Occipital lobe (tissue), 1 donor: ENCODE measurements at regions not wholly inside any gene's neighbourhood (a gene's known extent, or its start where the extent isn't known, plus 50 kb on each side); places are given as distances from the start of the nearest gene placed in this dataset.
"Not testable (repeated sequence)": the region's sequence is repeated elsewhere in the genome, so short reads cannot be mapped to it uniquely, and the experiment has no call there.

ENCODE experiments used
- DNase-seq: peaks from one replicate; lab custom pipeline; 2025; lab: John Stamatoyannopoulos, UW

DNA sequence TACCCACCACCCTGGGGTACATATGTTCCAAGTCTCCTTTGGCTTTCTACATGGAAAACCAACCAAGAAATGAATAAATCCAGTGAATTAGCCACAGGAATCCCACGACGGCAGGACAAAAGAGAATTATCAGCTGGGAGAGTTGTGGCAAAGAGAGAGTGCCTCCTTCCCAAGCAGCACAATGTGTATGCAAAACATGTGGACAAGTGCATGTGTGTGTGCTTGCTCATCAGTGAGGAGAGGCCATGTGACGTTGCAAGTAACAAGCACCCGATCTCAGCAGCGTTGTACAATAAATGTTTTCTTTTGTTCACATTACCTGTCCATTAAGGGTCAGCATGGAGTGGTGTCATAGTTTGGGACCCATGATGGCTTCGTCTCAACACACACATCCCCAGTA is 50.0 kb upstream of the EMX2 start:
- no peak for DNase-seq

DNA sequence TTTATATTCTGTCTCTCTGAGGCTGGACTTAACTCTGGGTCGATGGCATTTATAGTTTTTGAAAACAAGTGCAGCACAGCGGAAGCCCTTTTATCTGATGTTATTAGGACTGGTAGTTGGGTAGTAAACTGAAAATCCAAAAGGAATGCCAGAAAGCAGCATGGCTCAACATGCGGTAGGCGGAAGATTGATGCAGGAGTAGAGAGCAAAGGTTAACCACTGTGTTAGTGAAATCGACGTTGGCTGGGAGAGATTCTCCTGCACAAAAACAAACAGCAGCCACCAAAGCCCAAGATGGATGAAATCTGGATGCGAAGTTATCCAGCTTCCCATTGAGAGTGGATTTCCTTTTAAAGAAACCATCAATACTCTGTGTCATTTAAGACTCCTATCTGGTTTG is 54.5 kb upstream of the EMX2 start:
- DNase-seq, result no peak

DNA sequence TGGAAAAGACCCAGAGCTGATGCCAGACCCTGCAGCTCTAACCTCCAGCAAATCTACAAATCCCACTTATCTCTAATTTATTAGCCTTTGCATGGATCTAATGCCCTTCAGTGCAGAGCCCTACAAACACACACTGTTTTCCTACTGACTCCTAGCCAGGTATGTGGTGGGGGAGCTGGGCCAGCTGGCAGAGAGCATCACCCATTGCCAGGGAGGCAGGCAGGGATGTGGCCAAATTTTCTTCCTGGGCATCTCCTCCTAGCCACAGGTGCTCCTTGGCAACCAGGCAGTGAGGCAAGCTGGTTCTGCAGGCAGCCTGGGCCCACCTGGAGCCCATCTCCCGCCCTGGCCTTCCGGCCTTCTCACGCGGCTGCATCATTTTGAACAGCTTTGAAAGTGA is 55.9 kb upstream of the EMX2 start:
- DNase-seq, result no peak

DNA sequence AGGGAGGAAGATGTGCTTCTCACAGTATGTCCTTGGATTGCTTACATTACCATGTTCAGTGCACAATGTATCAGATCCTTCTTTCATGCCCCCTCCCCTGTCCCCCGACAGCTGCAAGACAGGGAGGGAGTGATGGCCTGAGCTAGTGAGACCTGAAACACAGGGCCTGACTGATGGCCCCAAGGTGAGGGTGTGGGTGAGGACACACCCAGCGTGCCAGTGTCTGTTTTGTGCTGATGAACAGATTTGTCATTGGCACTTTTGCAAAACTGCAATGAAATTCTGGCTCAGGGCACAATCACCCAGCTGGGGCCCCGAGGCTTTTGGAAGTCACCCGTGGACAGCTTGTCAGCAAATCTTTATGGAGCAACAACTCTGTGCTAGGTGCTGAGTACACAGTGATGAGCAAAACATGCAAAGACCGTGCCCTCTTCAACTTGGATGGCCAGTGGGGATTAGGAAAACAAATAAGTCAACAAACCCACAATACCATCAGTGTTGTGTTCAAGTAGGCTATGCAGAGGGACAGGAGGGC is 59.4 kb upstream of the EMX2 start:
- DNase-seq, result no peak

DNA sequence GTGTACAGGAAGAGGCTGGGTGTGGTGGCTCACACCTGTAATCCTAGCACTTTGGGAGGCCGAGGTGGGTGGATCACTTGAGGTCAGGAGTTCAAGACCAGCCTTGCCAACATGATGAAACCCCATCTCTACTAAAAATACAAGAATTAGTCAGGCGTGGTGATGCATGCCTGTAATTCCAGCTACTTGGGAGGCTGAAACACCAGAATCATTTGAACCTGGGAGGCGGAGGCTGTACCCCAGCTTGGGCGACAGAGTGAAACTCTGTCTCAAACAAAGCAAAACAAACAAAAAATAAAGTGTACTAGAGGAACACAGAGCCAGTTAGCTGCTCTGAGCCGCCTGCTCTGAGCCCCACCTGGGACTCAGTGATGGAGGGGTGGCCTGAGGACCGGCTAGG is 61.5 kb upstream of the EMX2 start:
- not testable (repeated sequence) for DNase-seq

DNA sequence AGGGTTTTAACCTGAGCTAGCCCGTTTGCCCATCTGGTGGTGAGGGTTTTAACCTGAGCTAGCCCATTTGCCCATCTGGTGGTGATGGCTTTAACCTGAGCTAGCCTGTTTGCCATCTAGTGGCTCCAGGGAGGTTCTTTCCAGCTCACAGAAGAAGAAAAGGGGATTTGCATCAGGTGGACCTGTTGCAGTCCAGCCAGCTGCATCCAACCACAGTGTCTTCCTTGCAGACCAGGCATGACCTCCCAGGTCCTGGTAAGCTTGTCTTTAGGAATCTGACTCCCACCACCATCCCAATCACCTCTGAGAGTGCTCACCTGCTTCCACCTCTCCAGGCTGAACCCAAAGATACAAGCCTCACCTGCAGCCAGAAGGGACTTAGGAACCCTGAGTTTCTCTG is 62.4 kb upstream of the EMX2 start:
- DNase-seq, result no peak

DNA sequence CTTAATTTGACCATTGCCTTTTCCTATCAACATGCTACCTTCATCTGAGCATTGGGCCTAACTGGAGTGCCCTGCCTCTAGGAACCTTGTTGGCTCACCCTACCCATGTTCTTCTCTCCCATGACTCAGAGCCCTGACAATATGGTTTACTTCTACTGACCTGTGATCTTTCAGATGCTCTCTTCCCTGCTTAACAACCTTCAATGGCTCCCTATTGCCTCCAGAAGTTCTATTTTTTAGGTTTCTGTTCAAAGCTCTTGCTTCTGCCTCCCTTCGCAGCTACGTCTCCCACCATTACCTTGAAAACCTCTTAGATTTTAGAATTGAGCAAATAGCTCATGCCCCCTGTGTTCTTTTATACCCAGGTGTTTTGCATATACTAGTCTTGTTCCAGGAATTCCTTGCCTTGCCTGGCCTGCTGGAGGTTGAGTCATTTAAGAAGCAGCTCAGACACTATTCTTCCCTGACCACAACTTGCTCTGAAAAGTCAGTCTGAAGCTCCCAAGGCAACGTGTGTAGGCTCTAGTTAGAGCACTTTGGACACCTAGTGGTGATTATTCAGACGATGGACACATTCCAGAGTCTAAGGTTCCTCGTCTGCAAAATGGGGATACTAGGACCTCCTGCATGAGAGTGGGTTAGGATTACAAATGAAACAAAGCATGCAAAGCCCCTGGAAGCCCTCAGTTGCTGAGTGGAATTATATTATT is 64.4 kb upstream of the EMX2 start:
- DNase-seq, result no peak

DNA sequence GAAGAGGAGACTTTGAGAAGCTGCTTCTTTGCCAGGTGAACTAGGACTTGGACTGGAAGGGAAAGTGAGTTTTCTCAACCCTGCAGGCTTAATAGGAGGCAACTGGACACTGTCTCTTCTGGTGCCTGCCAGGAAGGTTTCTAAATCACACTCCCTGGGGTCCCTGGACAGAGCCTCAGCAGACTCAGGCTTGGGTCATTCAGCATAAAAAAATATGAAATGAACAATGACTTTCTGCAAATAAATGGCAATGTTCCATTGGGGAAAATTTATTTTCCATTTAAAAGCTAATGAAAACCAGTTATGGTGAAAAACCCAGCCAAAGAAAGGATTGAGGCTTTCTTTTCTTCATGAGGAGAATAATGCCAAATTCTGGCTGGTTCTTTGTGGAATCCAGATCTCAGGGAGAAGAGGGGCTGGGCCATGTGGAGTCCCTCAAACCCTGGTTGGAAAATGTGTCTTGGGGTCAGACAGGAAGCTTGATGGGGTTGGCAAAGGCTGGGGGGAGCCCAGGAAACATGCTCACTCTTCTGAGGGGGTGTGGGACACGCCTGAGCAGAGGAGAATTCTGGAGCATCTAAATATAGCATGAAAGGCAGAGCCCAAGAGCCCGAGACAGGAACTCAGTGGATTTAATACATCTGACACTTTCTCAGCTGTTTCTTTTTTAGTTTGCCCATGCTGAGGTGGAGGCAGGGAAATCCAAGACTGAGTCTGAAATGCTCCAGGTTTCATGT is 65.2 kb upstream of the EMX2 start:
- no peak for DNase-seq

DNA sequence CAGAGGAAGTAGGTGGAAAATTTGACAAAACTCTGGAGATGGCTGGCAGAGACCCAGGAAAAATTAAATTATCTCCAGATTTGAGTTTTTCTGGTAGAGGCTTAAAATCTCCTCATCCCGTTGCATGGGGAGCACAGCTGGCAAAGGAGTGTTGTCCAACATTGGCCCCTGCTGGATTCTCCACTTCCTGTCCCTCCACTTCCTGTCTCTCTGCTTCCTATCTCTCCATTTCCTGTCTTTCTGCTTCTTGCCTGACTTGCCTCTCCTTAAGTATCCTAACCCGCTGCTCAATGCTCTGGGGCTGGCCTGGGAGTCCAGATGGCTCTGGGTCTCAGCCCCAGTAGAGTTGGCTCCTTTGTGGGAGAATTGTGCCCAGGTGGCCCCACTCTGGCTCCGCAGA is 65.8 kb upstream of the EMX2 start:
- DNase-seq, result no peak

DNA sequence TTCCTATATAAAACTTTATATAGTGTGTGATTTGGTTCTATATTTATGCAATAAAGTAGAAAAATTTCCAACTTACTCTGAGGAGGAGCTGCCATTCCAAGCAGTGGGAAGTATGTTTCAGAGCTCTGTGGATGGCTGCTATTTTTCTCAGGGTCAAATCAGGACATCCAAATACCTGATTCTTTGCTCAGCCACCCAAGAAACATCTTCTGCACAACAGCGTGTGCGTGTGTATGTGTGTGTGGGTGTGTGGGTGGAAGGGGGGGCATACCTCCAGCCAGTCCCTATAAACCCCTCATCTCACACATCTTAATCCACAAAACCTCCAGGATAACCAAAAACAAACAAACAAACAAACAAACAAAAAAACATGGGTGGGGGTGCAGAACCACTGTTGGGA is 66.3 kb upstream of the EMX2 start:
- no peak for DNase-seq

DNA sequence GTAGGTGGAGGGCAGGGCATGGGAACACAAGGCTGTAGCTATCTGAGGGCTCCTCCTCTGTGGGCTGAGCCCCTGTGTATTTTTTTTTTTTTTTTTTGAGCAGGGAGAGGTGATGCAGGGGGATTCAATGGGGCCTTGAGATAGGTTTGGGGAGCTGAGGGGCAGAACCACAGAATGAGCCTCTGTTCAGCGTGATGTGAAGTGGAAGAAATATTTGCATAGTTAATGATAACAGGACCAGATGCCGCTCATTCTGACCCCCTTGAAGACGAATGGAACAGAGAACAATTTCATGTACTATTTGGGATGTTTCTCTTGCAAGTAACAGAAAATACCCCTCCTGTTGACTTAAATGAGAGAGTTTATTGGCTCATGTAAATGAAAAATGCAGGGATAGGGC is 69.7 kb upstream of the EMX2 start:
- DNase-seq, result no peak

DNA sequence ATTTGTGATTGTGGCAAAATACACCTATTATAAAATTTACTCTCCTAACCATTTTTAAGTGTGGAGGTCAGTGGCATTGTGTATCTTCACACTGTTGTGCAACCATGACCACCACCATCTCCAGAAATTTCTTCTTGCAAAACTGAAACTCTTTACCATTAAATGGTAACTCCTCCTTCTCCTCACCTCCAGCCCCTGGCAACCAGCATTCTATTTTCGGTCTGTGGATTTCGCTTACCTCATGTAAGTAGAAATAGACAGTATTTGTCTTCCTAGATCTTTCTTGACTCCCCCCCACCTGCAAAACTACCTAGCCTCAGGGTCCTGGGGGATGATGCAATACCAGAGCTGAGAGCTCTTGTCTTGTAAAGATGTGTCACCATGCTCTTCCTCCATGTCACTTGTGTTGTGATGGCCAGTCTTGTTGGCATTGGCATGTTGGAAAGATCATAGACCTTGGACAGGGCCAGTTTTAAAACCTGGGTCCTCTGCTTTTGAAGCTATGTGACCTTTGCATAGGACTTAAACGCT is 71.1 kb upstream of the EMX2 start:
- no peak for DNase-seq

DNA sequence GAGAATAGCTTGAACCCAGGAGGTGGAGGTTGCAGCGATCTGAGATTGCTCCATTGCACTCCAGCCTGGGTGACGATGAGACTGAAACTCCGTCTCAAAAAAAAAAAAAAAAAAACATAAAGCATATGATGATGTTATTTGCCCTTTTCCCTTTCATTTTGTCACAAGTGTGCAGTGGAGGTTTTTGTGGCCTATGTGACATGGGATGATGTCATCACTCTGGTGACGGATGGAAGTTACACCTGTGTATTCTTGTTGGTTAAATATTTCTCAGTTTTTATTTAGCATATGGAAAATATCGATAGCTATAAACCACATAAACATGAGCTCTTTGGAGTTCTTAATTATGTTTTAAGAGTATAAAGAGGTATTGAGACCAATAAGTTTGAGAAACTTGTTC is 71.8 kb upstream of the EMX2 start:
- DNase-seq, result no peak

DNA sequence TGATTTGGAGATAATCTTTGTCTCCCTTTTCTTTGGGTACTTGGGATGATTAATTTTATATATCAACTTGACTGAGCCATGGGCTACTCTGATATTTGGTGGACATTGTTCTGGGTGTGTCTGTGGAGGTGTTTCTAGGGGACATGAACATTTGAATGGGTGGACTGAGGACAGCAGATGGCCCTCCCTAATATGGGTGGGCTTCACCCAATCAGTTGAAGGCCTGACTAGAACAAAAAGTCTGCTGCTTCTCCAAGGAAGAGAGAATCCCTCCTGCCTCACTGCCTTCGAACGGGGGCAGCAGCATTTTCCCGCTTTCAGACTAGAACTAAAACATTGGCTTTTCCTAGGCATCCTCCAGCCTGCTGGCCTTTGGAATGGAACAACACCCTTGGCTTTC is 73.9 kb upstream of the EMX2 start:
- no peak for DNase-seq

DNA sequence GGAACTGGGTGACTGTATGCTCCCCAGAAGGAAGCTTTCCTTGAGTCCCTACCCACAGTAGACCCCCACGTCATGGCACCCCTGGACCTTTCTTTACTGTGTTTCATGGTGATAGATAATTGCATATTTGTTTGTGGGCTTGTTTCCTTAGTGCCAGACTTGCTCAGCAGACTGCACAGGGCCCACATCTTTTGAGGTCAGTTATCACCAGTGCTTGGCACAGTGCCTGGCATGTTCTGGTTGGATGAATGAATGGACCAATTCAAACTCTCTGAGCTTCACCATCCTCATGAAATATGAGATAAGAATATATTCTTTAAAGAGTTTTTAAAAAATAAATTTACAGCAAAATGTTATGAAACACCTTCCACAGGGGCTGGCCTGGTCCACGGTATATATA is 78.4 kb upstream of the EMX2 start:
- no peak for DNase-seq

DNA sequence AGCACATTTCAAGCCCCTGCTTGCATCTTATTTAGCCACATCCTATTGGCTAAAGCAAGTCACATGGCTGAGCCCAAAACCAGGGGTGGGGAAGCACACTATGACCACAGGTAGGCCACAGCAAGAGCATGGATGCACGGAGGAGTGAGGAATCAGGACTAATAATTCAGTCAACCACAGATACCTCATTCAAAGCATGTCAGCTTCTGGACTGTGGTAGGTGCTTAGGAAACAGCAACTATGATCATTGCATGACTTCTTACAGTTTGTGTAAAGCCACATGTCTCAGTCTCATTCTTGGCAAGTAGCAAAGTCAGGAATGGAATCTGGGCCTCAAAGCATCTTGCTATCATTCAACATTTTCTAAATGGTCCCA is 79.0 kb upstream of the EMX2 start:
- no peak for DNase-seq

DNA sequence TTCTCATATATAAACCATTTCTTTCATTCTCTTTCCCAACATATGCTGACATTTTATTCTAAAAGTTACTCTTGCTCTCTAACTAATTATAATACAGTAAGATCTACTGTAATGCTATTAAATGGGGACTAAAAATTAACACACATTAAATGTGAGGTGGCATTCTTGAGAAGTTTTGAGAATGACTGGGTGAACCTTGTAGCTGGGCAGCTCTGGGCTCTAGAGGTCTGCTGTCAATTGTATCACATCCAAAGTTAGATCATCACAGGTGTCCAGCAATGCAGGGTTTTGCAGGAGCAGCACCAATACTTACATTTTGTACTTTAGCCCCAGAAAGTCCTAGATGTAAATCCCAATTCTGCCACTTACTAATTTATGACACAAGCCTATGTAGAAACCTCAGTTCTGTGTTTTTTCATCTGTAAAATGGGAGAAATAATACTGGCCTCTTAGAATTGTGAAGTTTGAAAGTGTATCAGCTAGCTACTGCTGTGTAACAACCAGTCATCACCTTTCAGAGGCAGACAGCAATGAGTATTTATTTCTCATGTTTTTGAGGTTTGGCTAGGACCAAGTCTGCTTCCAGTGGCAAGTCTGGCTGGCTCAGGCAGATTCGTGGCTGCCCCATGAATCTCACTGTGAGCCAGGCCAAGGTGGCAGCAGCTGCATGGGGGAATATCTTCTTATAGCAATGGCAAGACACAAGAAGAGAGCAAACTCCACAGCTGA is 79.6 kb upstream of the EMX2 start:
- DNase-seq, result no peak

DNA sequence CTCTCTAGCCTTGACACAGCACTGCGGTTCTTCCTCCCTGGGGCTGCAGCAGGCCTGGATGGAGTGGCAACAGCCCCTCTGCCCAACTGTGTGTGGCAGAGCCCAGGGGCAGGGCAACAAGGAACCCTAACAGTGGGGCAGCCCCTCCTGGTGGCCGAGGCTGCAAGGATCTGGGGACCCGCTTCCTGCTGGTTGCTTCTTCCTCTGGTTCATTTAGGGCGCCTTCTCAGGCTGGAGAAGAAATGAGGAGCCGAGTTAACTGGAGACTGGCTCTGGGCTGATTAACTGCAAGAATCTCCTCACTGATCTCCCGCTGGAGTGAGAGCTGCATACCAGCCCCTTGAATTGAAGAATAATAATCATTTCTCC is 80.1 kb upstream of the EMX2 start:
- no peak for DNase-seq

DNA sequence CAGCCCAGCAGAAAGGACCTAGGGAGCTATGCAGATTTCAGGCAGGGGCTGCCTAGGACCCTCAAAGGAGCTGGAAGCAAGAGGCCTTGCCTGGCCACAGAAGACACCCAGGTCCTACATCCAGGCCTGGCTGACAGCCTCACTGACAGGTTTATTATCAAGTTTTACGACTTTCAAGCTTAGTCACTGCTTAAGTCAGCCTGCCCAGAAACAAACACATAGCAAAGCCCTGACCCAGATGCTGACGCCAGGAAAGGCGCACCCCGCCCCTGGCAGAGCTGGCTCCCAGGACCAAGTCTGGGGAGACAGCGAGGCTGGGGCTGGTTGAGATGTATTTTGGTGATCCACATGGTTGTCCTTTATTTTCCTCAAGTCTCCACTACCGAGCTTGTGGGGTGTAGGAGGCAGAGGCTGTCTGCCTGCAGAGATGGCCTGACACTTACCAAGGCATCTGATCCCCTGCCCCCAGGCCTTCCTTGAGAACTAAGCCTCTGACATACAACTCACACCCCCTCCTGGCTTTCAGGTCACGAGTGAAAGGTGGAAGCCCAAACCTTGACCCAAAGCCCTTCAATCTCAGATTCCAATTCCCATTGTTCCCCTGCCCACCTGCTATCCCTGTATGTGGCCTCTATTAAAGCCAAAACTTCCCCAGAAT is 80.7 kb upstream of the EMX2 start:
- no peak for DNase-seq

DNA sequence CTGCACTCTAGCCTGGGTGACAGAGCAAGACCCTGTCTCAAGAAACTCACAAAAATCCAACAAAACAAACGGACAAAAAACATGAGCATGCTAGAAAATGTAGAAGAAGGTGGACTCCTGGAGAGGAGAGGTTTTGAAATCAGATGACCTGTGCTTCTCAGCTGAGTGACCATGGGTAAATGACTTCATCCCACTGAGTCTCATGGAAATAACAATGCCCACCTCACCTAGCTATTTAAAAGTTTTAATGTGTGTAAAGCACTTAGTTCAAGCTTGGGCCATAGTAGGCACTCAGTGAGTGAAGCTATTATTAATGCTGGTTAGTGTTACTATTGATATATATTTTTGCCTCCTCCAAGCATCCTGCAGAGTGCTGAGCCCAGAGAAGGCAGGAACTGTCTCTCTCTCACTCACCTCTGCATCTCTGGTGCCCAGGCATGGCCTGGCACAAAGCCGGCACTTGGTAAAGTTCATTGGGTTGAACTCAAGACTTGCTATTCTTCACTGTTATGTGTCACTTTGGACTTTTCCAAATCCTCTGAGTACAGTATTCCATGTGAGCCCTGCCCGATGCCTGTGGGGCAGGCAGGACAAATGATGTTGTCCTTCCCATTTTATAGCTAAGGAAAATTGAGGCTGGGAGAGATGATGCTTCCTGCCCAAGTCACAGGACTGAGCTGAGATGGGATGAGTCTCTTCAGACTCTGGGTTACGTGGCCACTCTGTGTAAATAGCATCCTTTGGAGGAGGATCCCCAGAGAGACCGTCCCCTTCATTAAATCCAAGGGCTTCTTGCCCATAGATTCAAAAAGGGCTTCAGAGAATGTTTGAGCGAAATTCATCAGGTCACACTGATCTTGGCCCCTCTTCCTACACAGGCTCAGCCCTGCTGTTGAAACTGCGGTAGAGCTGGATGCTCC is 81.4 kb upstream of the EMX2 start:
- no peak for DNase-seq

DNA sequence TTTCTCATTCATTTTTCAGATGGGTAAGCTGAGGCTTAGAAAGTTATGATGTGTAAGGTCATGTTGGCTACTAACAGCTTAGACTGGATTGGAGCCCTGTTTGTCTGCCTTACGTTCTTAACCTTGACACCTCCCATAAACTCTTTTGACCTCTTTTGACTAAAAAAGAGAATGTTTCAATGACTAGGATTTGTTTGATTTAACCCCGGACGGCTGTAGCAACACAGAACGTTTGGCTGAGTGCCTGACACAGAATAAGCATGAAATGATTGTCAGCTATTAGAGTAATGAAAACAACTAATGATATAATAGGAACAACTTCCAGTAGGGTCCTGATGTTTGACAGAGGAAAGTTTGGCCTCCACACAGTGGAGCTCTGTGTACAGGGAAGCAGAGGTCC is 83.3 kb upstream of the PDZD8 start:
- DNase-seq, result no peak
